ENCODE measurements at regions not wholly inside any gene's neighbourhood (a gene's known extent, or its start where the extent isn't known, plus 50 kb on each side); places are given as distances from the start of the nearest gene placed in this dataset.

DNA sequence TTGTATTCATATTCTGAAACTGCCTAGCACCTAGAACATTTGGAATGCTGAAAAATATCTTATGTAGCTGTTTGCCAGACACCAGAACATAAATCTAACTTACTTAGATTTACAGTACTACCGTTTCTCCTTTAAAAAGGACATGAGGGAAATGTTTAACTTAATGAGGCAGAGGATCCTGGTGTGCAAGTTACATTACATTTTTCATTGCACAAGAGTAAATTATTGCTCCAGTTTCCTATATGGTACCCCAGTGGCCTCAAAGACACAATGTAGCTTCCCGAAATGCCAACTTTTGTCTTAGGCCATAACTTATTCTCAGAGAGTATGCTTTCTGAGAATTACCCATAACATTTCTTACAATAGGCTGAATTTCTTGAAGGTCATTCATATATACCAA, 105.5 kb upstream of the DTNA start:
- TF ChIP-seq, protein P1, sequence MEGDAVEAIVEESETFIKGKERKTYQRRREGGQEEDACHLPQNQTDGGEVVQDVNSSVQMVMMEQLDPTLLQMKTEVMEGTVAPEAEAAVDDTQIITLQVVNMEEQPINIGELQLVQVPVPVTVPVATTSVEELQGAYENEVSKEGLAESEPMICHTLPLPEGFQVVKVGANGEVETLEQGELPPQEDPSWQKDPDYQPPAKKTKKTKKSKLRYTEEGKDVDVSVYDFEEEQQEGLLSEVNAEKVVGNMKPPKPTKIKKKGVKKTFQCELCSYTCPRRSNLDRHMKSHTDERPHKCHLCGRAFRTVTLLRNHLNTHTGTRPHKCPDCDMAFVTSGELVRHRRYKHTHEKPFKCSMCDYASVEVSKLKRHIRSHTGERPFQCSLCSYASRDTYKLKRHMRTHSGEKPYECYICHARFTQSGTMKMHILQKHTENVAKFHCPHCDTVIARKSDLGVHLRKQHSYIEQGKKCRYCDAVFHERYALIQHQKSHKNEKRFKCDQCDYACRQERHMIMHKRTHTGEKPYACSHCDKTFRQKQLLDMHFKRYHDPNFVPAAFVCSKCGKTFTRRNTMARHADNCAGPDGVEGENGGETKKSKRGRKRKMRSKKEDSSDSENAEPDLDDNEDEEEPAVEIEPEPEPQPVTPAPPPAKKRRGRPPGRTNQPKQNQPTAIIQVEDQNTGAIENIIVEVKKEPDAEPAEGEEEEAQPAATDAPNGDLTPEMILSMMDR (conservative IDR thresholded peaks at IDR 0.05; ENCODE audit: low read depth, low read length), result no peak
- TF ChIP-seq MXI1 (IDR thresholded peaks at IDR 0.05; ENCODE audit: borderline replicate concordance, low read depth, low read length), result no peak
- TF ChIP-seq, protein P2, sequence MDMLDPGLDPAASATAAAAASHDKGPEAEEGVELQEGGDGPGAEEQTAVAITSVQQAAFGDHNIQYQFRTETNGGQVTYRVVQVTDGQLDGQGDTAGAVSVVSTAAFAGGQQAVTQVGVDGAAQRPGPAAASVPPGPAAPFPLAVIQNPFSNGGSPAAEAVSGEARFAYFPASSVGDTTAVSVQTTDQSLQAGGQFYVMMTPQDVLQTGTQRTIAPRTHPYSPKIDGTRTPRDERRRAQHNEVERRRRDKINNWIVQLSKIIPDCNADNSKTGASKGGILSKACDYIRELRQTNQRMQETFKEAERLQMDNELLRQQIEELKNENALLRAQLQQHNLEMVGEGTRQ (IDR thresholded peaks at IDR 0.05; ENCODE audit: low read depth, low read length), result no peak
